HL-60 (cell line): ENCODE measurements at regions not wholly inside any gene's neighbourhood (a gene's known extent, or its start where the extent isn't known, plus 50 kb on each side); places are given as distances from the start of the nearest gene placed in this dataset.

Source experiments
- DNase-seq, 2 experiments: peaks; one replicate each; pipeline ENCODE4 v3.0.0-alpha.2; 2010 to 2020; ENCODE audit warnings: low read depth in 1 of 2, low spot score in 1 of 2
- H3K27ac ChIP-seq: fragments of 250-450 bp; sonication (Bioruptor Pico); replicated peaks from 2 replicates; pipeline ENCODE4 v1.5.1; 2020; ENCODE audit warnings: mild to moderate bottlenecking, moderate library complexity
- H3K27me3 ChIP-seq: fragments of 250-450 bp; sonication (Bioruptor Pico); 2 replicates; pipeline ENCODE4 v1.5.1; 2021; ENCODE audit warnings: mild to moderate bottlenecking, moderate library complexity; ENCODE audit not compliant: insufficient read depth, poor library complexity, severe bottlenecking
- H3K4me3 ChIP-seq: replicated peaks from 2 replicates; pipeline ENCODE4 v1.5.1; 2011; ENCODE audit warnings: mild to moderate bottlenecking, control low read depth, low read length; ENCODE audit not compliant: insufficient read depth
- GABPA ChIP-seq: IDR thresholded peaks from 2 replicates; pipeline ENCODE4 v1.6.1; 2012; ENCODE audit warnings: low read depth
- POLR2AphosphoS5 ChIP-seq: IDR thresholded peaks from 2 replicates; pipeline ENCODE4 v1.6.1; 2012; ENCODE audit warnings: low read depth
- SPI1 ChIP-seq: IDR thresholded peaks from 2 replicates; pipeline ENCODE4 v1.6.1; 2012; ENCODE audit warnings: low read depth, mild to moderate bottlenecking, borderline replicate concordance
- TF ChIP-seq, protein P1 (sequence below): IDR thresholded peaks from 2 replicates; pipeline ENCODE4 v1.6.1; 2012; ENCODE audit warnings: low read depth; ENCODE audit not compliant: insufficient replicate concordance
- TF ChIP-seq, protein P2 (sequence below): IDR thresholded peaks from one replicate; pipeline ENCODE4 v1.5.1; 2011; ENCODE audit warnings: low read length, control low read depth, inconsistent platforms; ENCODE audit not compliant: insufficient read depth

- H3K27ac ChIP-seq = no peak overlapping the region
- TF ChIP-seq POLR2AphosphoS5 (no peak), SPI1 (no peak), GABPA (no peak)
- TF ChIP-seq, protein P1, sequence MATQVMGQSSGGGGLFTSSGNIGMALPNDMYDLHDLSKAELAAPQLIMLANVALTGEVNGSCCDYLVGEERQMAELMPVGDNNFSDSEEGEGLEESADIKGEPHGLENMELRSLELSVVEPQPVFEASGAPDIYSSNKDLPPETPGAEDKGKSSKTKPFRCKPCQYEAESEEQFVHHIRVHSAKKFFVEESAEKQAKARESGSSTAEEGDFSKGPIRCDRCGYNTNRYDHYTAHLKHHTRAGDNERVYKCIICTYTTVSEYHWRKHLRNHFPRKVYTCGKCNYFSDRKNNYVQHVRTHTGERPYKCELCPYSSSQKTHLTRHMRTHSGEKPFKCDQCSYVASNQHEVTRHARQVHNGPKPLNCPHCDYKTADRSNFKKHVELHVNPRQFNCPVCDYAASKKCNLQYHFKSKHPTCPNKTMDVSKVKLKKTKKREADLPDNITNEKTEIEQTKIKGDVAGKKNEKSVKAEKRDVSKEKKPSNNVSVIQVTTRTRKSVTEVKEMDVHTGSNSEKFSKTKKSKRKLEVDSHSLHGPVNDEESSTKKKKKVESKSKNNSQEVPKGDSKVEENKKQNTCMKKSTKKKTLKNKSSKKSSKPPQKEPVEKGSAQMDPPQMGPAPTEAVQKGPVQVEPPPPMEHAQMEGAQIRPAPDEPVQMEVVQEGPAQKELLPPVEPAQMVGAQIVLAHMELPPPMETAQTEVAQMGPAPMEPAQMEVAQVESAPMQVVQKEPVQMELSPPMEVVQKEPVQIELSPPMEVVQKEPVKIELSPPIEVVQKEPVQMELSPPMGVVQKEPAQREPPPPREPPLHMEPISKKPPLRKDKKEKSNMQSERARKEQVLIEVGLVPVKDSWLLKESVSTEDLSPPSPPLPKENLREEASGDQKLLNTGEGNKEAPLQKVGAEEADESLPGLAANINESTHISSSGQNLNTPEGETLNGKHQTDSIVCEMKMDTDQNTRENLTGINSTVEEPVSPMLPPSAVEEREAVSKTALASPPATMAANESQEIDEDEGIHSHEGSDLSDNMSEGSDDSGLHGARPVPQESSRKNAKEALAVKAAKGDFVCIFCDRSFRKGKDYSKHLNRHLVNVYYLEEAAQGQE = no peak
- TF ChIP-seq, protein P2, sequence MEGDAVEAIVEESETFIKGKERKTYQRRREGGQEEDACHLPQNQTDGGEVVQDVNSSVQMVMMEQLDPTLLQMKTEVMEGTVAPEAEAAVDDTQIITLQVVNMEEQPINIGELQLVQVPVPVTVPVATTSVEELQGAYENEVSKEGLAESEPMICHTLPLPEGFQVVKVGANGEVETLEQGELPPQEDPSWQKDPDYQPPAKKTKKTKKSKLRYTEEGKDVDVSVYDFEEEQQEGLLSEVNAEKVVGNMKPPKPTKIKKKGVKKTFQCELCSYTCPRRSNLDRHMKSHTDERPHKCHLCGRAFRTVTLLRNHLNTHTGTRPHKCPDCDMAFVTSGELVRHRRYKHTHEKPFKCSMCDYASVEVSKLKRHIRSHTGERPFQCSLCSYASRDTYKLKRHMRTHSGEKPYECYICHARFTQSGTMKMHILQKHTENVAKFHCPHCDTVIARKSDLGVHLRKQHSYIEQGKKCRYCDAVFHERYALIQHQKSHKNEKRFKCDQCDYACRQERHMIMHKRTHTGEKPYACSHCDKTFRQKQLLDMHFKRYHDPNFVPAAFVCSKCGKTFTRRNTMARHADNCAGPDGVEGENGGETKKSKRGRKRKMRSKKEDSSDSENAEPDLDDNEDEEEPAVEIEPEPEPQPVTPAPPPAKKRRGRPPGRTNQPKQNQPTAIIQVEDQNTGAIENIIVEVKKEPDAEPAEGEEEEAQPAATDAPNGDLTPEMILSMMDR = no peak
- DNase-seq = no peak
- peaks cover 5% of the 10 kb centered on the region for H3K27me3 ChIP-seq
- no peak overlapping the region for H3K4me3 ChIP-seq
Observed at GRCh38 chr3:150300388-150300787, 107.7 kb upstream of the TSC22D2 start.

GRCh38 chr3:150299201-150299600 lies 108.9 kb upstream of the TSC22D2 start:
- DNase-seq = no peak
- no peak overlapping the region for H3K27ac ChIP-seq
- peaks cover 2% of the 10 kb centered on the region for H3K27me3 ChIP-seq
- TF ChIP-seq, protein P1 = no peak
- TF ChIP-seq, protein P2 = no peak
- TF ChIP-seq GABPA (no peak), POLR2AphosphoS5 (no peak), SPI1 (no peak)
- no peak overlapping the region for H3K4me3 ChIP-seq

DNA sequence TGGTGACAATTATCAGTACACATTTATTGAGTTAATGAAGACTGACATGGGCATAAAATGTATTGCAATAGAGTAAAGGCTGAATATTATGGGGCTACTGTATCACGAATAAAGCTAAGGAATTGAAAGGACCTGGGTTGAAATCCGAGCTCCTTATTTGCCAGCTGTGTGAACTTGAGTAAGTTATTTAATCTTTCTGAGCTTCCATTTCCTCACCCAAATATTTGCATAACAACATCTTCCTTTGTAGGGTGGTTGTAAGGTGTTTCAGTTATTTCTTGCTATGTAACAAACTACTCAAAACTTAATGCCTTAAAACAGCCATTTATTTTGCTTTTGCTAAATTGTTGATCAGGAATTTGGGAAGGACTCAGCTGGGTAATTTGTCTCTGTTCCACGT lies 111.1 kb upstream of the TSC22D2 start:
- no peak for DNase-seq
- H3K27ac ChIP-seq = no peak overlapping the region
- no peak overlapping the region for H3K4me3 ChIP-seq
- peaks cover 2% of the 10 kb centered on the region for H3K27me3 ChIP-seq
- TF ChIP-seq GABPA = no peak

GRCh38 chr3:150296123-150296735 lies 111.9 kb upstream of the TSC22D2 start:
- Histone ChIP-seq H3K4me3 (no peak overlapping the region), H3K27me3 (peaks cover 1% of the 10 kb centered on the region), H3K27ac (no peak overlapping the region)
- TF ChIP-seq, protein P1 = no peak
- TF ChIP-seq POLR2AphosphoS5 (no peak), SPI1 (no peak), GABPA (no peak)
- TF ChIP-seq, protein P2 = no peak
- DNase-seq = no peak
